ENCODE measurements at regions not wholly inside any gene's neighbourhood (a gene's known extent, or its start where the extent isn't known, plus 50 kb on each side); places are given as distances from the start of the nearest gene placed in this dataset.
"Not testable (repeated sequence)": the region's sequence is repeated elsewhere in the genome, so short reads cannot be mapped to it uniquely, and the experiment has no call there.

- DNase-seq (ENCODE audit: extremely low read depth in 1 of 2, low read depth in 1 of 2), result no peak
These were observed 448.1 kb upstream of the DYNLRB2 start for GRCh38 chr16:80092681-80093080.

- not testable (repeated sequence) for DNase-seq (ENCODE audit: extremely low read depth in 1 of 2, low read depth in 1 of 2)
These were observed 449.3 kb upstream of the DYNLRB2 start for GRCh38 chr16:80091453-80091852.

- DNase-seq (ENCODE audit: extremely low read depth in 1 of 2, low read depth in 1 of 2), result no peak
These were observed 455.2 kb upstream of the DYNLRB2 start for GRCh38 chr16:80085606-80086005.

- no peak for DNase-seq (ENCODE audit: extremely low read depth in 1 of 2, low read depth in 1 of 2)
These were observed 456.2 kb upstream of the DYNLRB2 start for GRCh38 chr16:80084614-80085013.

GRCh38 chr16:80084163-80084562 lies 456.6 kb upstream of the DYNLRB2 start:
- DNase-seq (ENCODE audit: extremely low read depth in 1 of 2, low read depth in 1 of 2), result no peak

GRCh38 chr16:80082906-80083305 lies 457.9 kb upstream of the DYNLRB2 start:
- no peak for DNase-seq (ENCODE audit: extremely low read depth in 1 of 2, low read depth in 1 of 2)

GRCh38 chr16:80081846-80082245 lies 458.9 kb upstream of the DYNLRB2 start:
- no peak for DNase-seq (ENCODE audit: extremely low read depth in 1 of 2, low read depth in 1 of 2)

- no peak for DNase-seq (ENCODE audit: extremely low read depth in 1 of 2, low read depth in 1 of 2)
These were observed 460.4 kb upstream of the DYNLRB2 start for GRCh38 chr16:80080287-80080851.

GRCh38 chr16:80079072-80079471 lies 461.7 kb upstream of the DYNLRB2 start:
- DNase-seq (ENCODE audit: extremely low read depth in 1 of 2, low read depth in 1 of 2), result no peak

- no peak for DNase-seq (ENCODE audit: extremely low read depth in 1 of 2, low read depth in 1 of 2)
These were observed 463.1 kb upstream of the DYNLRB2 start for GRCh38 chr16:80077696-80078095.

GRCh38 chr16:80074329-80074728 lies 466.5 kb upstream of the DYNLRB2 start:
- DNase-seq (ENCODE audit: extremely low read depth in 1 of 2, low read depth in 1 of 2), result no peak

- DNase-seq (ENCODE audit: extremely low read depth in 1 of 2, low read depth in 1 of 2), result no peak
These were observed 468.8 kb upstream of the DYNLRB2 start for GRCh38 chr16:80071964-80072456.

- no peak for DNase-seq (ENCODE audit: extremely low read depth in 1 of 2, low read depth in 1 of 2)
These were observed 466.5 kb upstream of the MAF start for GRCh38 chr16:80066805-80067580.

- no peak for DNase-seq (ENCODE audit: extremely low read depth in 1 of 2, low read depth in 1 of 2)
These were observed 465.0 kb upstream of the MAF start for GRCh38 chr16:80065541-80065940.

GRCh38 chr16:80063713-80064069 lies 463.2 kb upstream of the MAF start:
- no peak for DNase-seq (ENCODE audit: extremely low read depth in 1 of 2, low read depth in 1 of 2)

- no peak for DNase-seq (ENCODE audit: extremely low read depth in 1 of 2, low read depth in 1 of 2)
These were observed 462.6 kb upstream of the MAF start for GRCh38 chr16:80063031-80063712.

- no peak for DNase-seq (ENCODE audit: extremely low read depth in 1 of 2, low read depth in 1 of 2)
These were observed 462.0 kb upstream of the MAF start for GRCh38 chr16:80062361-80063030.

GRCh38 chr16:80060470-80060869 lies 459.9 kb upstream of the MAF start:
- no peak for DNase-seq (ENCODE audit: extremely low read depth in 1 of 2, low read depth in 1 of 2)

GRCh38 chr16:80059836-80060235 lies 459.3 kb upstream of the MAF start:
- no peak for DNase-seq (ENCODE audit: extremely low read depth in 1 of 2, low read depth in 1 of 2)

- no peak for DNase-seq (ENCODE audit: extremely low read depth in 1 of 2, low read depth in 1 of 2)
These were observed 457.7 kb upstream of the MAF start for GRCh38 chr16:80058214-80058613.

- no peak for DNase-seq (ENCODE audit: extremely low read depth in 1 of 2, low read depth in 1 of 2)
These were observed 455.8 kb upstream of the MAF start for GRCh38 chr16:80056324-80056723.

All from stimulated activated CD8-positive, alpha-beta memory T cell treated with anti-CD3 and anti-CD28 coated beads, Interleukin-7, amount 100 ng/mL, for 48 hours (primary cell).